IgD-negative memory B cell (primary cell): ENCODE measurements at regions not wholly inside any gene's neighbourhood (a gene's known extent, or its start where the extent isn't known, plus 50 kb on each side); places are given as distances from the start of the nearest gene placed in this dataset.

ENCODE experiments used
- H3K27ac Mint-ChIP-seq, 3 donors: one replicate each; pipeline ENCODE4 v1.8.0; 2020 to 2022; ENCODE audit warnings: mild to moderate bottlenecking in 3 of 3, mixed read lengths in 3 of 3, moderate library complexity in 1 of 3
- H3K27me3 Mint-ChIP-seq: one replicate; pipeline ENCODE4 v1.8.0; 2021; ENCODE audit warnings: mixed read lengths
- H3K36me3 Mint-ChIP-seq: one replicate; pipeline ENCODE4 v1.8.0; 2020; ENCODE audit warnings: mild to moderate bottlenecking, mixed read lengths
- H3K4me1 Mint-ChIP-seq, 3 donors: one replicate each; pipeline ENCODE4 v1.8.0; 2020 to 2022; ENCODE audit warnings: mixed read lengths in 3 of 3, mild to moderate bottlenecking in 1 of 3
- H3K4me3 Mint-ChIP-seq, 4 donors: one replicate each; pipeline ENCODE4 v1.8.0; 2020 to 2022; ENCODE audit warnings: mild to moderate bottlenecking in 4 of 4, mixed read lengths in 4 of 4, moderate library complexity in 3 of 4
- H3K9me3 Mint-ChIP-seq, 3 donors: one replicate each; pipeline ENCODE4 v1.8.0; 2020 to 2021; ENCODE audit warnings: mixed read lengths in 3 of 3, mild to moderate bottlenecking in 1 of 3

GRCh38 chr4:189162888-189163287 lies 777.8 kb upstream of the FRG1 start:
- H3K9me3 Mint-ChIP-seq = peaks cover 0 to 8% (median 5%) of the 10 kb centered on the region in 3 donors
- H3K4me1 Mint-ChIP-seq = no peaks in the 10 kb centered on the region
- no peak overlapping the region for H3K27ac Mint-ChIP-seq
- no peaks in the 10 kb centered on the region for H3K27me3 Mint-ChIP-seq
- H3K4me3 Mint-ChIP-seq = no peak overlapping the region
- no peaks in the 10 kb centered on the region for H3K36me3 Mint-ChIP-seq

GRCh38 chr4:189176002-189176401 lies 764.7 kb upstream of the FRG1 start:
- Mint-ChIP-seq H3K36me3 (no peaks in the 10 kb centered on the region), H3K4me1 (no peaks in the 10 kb centered on the region), H3K27me3 (no peaks in the 10 kb centered on the region), H3K27ac (no peak overlapping the region), H3K9me3 (peaks cover 1 to 15% (median 6%) of the 10 kb centered on the region in 3 donors), H3K4me3 (no peak overlapping the region)

GRCh38 chr4:189177130-189177529 lies 763.5 kb upstream of the FRG1 start:
- Mint-ChIP-seq H3K4me3 (no peak overlapping the region), H3K36me3 (no peaks in the 10 kb centered on the region), H3K9me3 (peaks cover 1 to 12% (median 7%) of the 10 kb centered on the region in 3 donors), H3K4me1 (no peaks in the 10 kb centered on the region), H3K27ac (no peak overlapping the region), H3K27me3 (no peaks in the 10 kb centered on the region)

- H3K9me3 Mint-ChIP-seq = peaks cover under 1 to 12% (median 7%) of the 10 kb centered on the region in 3 donors
- H3K27me3 Mint-ChIP-seq = no peaks in the 10 kb centered on the region
- no peak overlapping the region for H3K27ac Mint-ChIP-seq
- no peaks in the 10 kb centered on the region for H3K4me1 Mint-ChIP-seq
- no peaks in the 10 kb centered on the region for H3K36me3 Mint-ChIP-seq
- H3K4me3 Mint-ChIP-seq = no peak overlapping the region
Observed at GRCh38 chr4:189178125-189178746, 762.4 kb upstream of the FRG1 start.

- no peaks in the 10 kb centered on the region for H3K27me3 Mint-ChIP-seq
- no peak overlapping the region for H3K4me3 Mint-ChIP-seq
- no peaks in the 10 kb centered on the region for H3K36me3 Mint-ChIP-seq
Observed at GRCh38 chr4:189185810-189186432, 754.8 kb upstream of the FRG1 start.

GRCh38 chr4:189187531-189188052 lies 753.1 kb upstream of the FRG1 start:
- Mint-ChIP-seq H3K4me1 (no peaks in the 10 kb centered on the region), H3K27ac (no peak overlapping the region), H3K4me3 (no peak overlapping the region), H3K36me3 (no peaks in the 10 kb centered on the region), H3K27me3 (no peaks in the 10 kb centered on the region), H3K9me3 (peaks cover 2 to 19% (median 13%) of the 10 kb centered on the region in 3 donors)

More at GRCh38 chr4:189185810-189186432, 754.8 kb upstream of the FRG1 start:
- H3K4me1 Mint-ChIP-seq = no peaks in the 10 kb centered on the region
- no peak overlapping the region for H3K27ac Mint-ChIP-seq
- peaks cover 1 to 10% (median 10%) of the 10 kb centered on the region in 3 donors for H3K9me3 Mint-ChIP-seq

GRCh38 chr4:189198624-189199023 lies 742.0 kb upstream of the FRG1 start:
- H3K9me3 Mint-ChIP-seq = peaks cover 0 to 8% (median 2%) of the 10 kb centered on the region in 3 donors

GRCh38 chr4:189200353-189200752 lies 740.3 kb upstream of the FRG1 start:
- no peak overlapping the region for H3K27ac Mint-ChIP-seq
- H3K4me1 Mint-ChIP-seq = peaks cover 0 to 2% (median 1%) of the 10 kb centered on the region in 3 donors
- H3K27me3 Mint-ChIP-seq = no peaks in the 10 kb centered on the region
- H3K36me3 Mint-ChIP-seq = no peaks in the 10 kb centered on the region
- H3K4me3 Mint-ChIP-seq = no peak overlapping the region
- peaks cover 0 to 2% (median 0%) of the 10 kb centered on the region in 3 donors for H3K9me3 Mint-ChIP-seq

More at GRCh38 chr4:189198624-189199023, 742.0 kb upstream of the FRG1 start:
- no peak overlapping the region for H3K4me3 Mint-ChIP-seq
- peaks cover 0 to 2% (median 1%) of the 10 kb centered on the region in 3 donors for H3K4me1 Mint-ChIP-seq
- no peak overlapping the region for H3K27ac Mint-ChIP-seq
- H3K27me3 Mint-ChIP-seq = no peaks in the 10 kb centered on the region
- no peaks in the 10 kb centered on the region for H3K36me3 Mint-ChIP-seq

GRCh38 chr4:189202182-189202868 lies 738.3 kb upstream of the FRG1 start:
- Mint-ChIP-seq H3K4me3 (no peak overlapping the region), H3K27ac (no peak overlapping the region), H3K4me1 (peaks cover 0 to 2% (median 1%) of the 10 kb centered on the region in 3 donors)

GRCh38 chr4:189202869-189203271 lies 737.8 kb upstream of the FRG1 start:
- no peak overlapping the region for H3K4me3 Mint-ChIP-seq
- H3K27me3 Mint-ChIP-seq = no peaks in the 10 kb centered on the region
- H3K27ac Mint-ChIP-seq = no peak overlapping the region
- peaks cover 0 to 3% (median 0%) of the 10 kb centered on the region in 3 donors for H3K9me3 Mint-ChIP-seq
- peaks cover 0 to 2% (median 1%) of the 10 kb centered on the region in 3 donors for H3K4me1 Mint-ChIP-seq
- no peaks in the 10 kb centered on the region for H3K36me3 Mint-ChIP-seq

More at GRCh38 chr4:189202182-189202868, 738.3 kb upstream of the FRG1 start:
- H3K27me3 Mint-ChIP-seq = no peaks in the 10 kb centered on the region
- H3K36me3 Mint-ChIP-seq = no peaks in the 10 kb centered on the region
- no peaks in the 10 kb centered on the region for H3K9me3 Mint-ChIP-seq

- Mint-ChIP-seq H3K4me3 (no peak overlapping the region), H3K27ac (no peak overlapping the region), H3K27me3 (no peaks in the 10 kb centered on the region), H3K4me1 (peaks cover 0 to 2% (median 1%) of the 10 kb centered on the region in 3 donors), H3K36me3 (no peaks in the 10 kb centered on the region), H3K9me3 (peaks cover 0 to 3% (median 0%) of the 10 kb centered on the region in 3 donors)
Observed at GRCh38 chr4:189204616-189205015, 736.1 kb upstream of the FRG1 start.

- H3K9me3 Mint-ChIP-seq = peaks cover 0 to 11% (median 1%) of the 10 kb centered on the region in 3 donors
- H3K27ac Mint-ChIP-seq = no peak overlapping the region
- H3K4me1 Mint-ChIP-seq = peaks cover 0 to 1% (median 0%) of the 10 kb centered on the region in 3 donors
- no peaks in the 10 kb centered on the region for H3K36me3 Mint-ChIP-seq
- no peak overlapping the region for H3K4me3 Mint-ChIP-seq
- no peaks in the 10 kb centered on the region for H3K27me3 Mint-ChIP-seq
Observed at GRCh38 chr4:189206953-189207352, 733.7 kb upstream of the FRG1 start.

GRCh38 chr4:189207872-189208271 lies 732.8 kb upstream of the FRG1 start:
- H3K4me1 Mint-ChIP-seq = no peaks in the 10 kb centered on the region
- H3K27me3 Mint-ChIP-seq = no peaks in the 10 kb centered on the region
- no peak overlapping the region for H3K4me3 Mint-ChIP-seq
- no peak overlapping the region for H3K27ac Mint-ChIP-seq
- H3K36me3 Mint-ChIP-seq = no peaks in the 10 kb centered on the region
- peaks cover 0 to 14% (median 1%) of the 10 kb centered on the region in 3 donors for H3K9me3 Mint-ChIP-seq

GRCh38 chr4:189215574-189215973 lies 725.1 kb upstream of the FRG1 start:
- H3K4me1 Mint-ChIP-seq = no peaks in the 10 kb centered on the region
- H3K27me3 Mint-ChIP-seq = no peaks in the 10 kb centered on the region
- peaks cover 1 to 15% (median 4%) of the 10 kb centered on the region in 3 donors for H3K9me3 Mint-ChIP-seq
- no peak overlapping the region for H3K27ac Mint-ChIP-seq
- peaks cover 2% of the 10 kb centered on the region for H3K36me3 Mint-ChIP-seq
- H3K4me3 Mint-ChIP-seq = no peak overlapping the region

GRCh38 chr4:189221691-189222090 lies 719.0 kb upstream of the FRG1 start:
- Mint-ChIP-seq H3K9me3 (peaks cover 0 to 4% (median 2%) of the 10 kb centered on the region in 3 donors), H3K27ac (no peak overlapping the region), H3K27me3 (no peaks in the 10 kb centered on the region), H3K36me3 (peaks cover under 1% of the 10 kb centered on the region), H3K4me1 (no peaks in the 10 kb centered on the region), H3K4me3 (no peak overlapping the region)
